Brain microvascular endothelial cell (primary cell): ENCODE measurements at regions not wholly inside any gene's neighbourhood (a gene's known extent, or its start where the extent isn't known, plus 50 kb on each side); places are given as distances from the start of the nearest gene placed in this dataset.

Experiments used
- DNase-seq: peaks from one replicate; pipeline ENCODE4 v3.0.0-alpha.2; 2020
- H3K27ac ChIP-seq: fragments of 250-450 bp; sonication (Bioruptor Pico); 2 replicates; pipeline ENCODE4 v1.5.1; 2020; ENCODE audit warnings: mild to moderate bottlenecking, moderate library complexity
- H3K27me3 ChIP-seq: fragments of 250-450 bp; sonication (Bioruptor Pico); replicated peaks from 2 replicates; pipeline ENCODE4 v1.5.1; 2020; ENCODE audit warnings: mild to moderate bottlenecking
- H3K36me3 ChIP-seq: fragments of 250-450 bp; sonication (Bioruptor Pico); replicated peaks from 2 replicates; pipeline ENCODE4 v1.5.1; 2020; ENCODE audit warnings: mild to moderate bottlenecking
- H3K4me3 ChIP-seq: 2 replicates; pipeline ENCODE4 v1.5.1; 2011; ENCODE audit warnings: low read depth, mild to moderate bottlenecking, control low read depth, low read length, moderate library complexity
- CTCF ChIP-seq: IDR thresholded peaks from 2 replicates; pipeline ENCODE4 v1.5.1; 2011; ENCODE audit warnings: low read depth, mild to moderate bottlenecking, moderate library complexity, low read length, control low read depth, inconsistent platforms; ENCODE audit errors: missing control alignments
- in situ Hi-C: cut with HindIII; loops from 2 replicates; pipeline ENCODE4 v1.10.0; 2017; ENCODE audit warnings: low sequenced_read_pairs, low pct_ligation_motif_present

DNA sequence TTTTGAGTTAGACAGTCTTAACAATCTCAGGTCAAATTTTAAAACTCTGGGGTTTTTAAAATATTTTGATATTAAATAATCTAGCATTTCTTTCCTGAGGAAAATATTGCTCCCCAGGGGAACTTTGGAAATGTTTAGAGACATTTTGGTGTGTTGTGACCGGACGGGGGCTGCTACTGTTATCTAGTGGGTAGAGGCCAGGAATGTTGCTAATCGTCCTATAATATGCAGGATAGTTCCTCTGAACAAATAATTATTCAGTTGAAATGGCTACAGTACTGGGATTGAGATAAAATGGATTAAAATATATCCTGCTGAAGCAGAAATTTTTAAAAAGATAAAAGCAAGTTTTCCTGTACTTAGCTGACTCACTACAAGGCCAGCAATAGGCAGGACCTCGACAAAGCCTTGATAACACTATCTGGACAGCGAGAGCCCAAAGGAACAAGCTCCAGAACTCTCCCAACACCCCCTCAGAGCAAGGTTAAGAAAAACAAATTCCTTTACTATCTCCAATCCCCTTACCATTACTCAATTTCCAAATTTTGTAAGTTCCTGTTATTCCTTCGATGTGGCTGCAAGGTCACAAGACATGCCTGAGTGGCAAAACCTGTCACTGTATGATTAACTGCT lies 1407.4 kb downstream of the SUCLG1 start:
- in situ Hi-C loops = no loop called here
- Histone ChIP-seq H3K4me3 (no peak overlapping the region), H3K36me3 (no peaks in the 10 kb centered on the region), H3K27me3 (no peaks in the 10 kb centered on the region), H3K27ac (no peak overlapping the region)
- TF ChIP-seq CTCF = no peak
- DNase-seq = no peak

GRCh38 chr2:83042053-83042452 lies 1417.0 kb downstream of the SUCLG1 start:
- Histone ChIP-seq H3K36me3 (no peaks in the 10 kb centered on the region), H3K27me3 (no peaks in the 10 kb centered on the region), H3K4me3 (no peak overlapping the region), H3K27ac (no peak overlapping the region)
- no peak for TF ChIP-seq CTCF
- in situ Hi-C loops = no loop called here
- DNase-seq = no peak

- in situ Hi-C loops = no loop called here
- H3K36me3 ChIP-seq = no peaks in the 10 kb centered on the region
- no peak for TF ChIP-seq CTCF
- no peaks in the 10 kb centered on the region for H3K27me3 ChIP-seq
- DNase-seq = no peak
- H3K27ac ChIP-seq = no peak overlapping the region
- H3K4me3 ChIP-seq = no peak overlapping the region
These were observed 1436.4 kb downstream of the SUCLG1 start for GRCh38 chr2:83022631-83023210.

GRCh38 chr2:83017366-83018090 lies 1441.6 kb downstream of the SUCLG1 start:
- no peaks in the 10 kb centered on the region for H3K36me3 ChIP-seq
- H3K4me3 ChIP-seq = no peak overlapping the region
- no peaks in the 10 kb centered on the region for H3K27me3 ChIP-seq
- in situ Hi-C loops = no loop called here
- no peak for DNase-seq
- no peak overlapping the region for H3K27ac ChIP-seq
- TF ChIP-seq CTCF = no peak

- Histone ChIP-seq H3K27ac (no peak overlapping the region), H3K36me3 (no peaks in the 10 kb centered on the region), H3K27me3 (no peaks in the 10 kb centered on the region), H3K4me3 (no peak overlapping the region)
- no peak for DNase-seq
- in situ Hi-C loops = no loop called here
- TF ChIP-seq CTCF = no peak
These were observed 1442.6 kb downstream of the SUCLG1 start for GRCh38 chr2:83016343-83017110.
